Endothelial cell of umbilical vein (primary cell): ENCODE measurements at regions not wholly inside any gene's neighbourhood (a gene's known extent, or its start where the extent isn't known, plus 50 kb on each side); places are given as distances from the start of the nearest gene placed in this dataset.
"Not testable (repeated sequence)": the region's sequence is repeated elsewhere in the genome, so short reads cannot be mapped to it uniquely, and the experiment has no call there.

Experiments
- CTCF ChIP-seq, 2 donors: IDR thresholded peaks; 1 replicate in 1 of 2; 2 replicates in 1 of 2; pipeline ENCODE4 v1.5.1; 2011; ENCODE audit warnings: low read length in 2 of 2, mild to moderate bottlenecking in 2 of 2, moderate library complexity in 2 of 2, control low read depth in 1 of 2, inconsistent platforms in 1 of 2, low read depth in 1 of 2; ENCODE audit not compliant: insufficient read depth in 1 of 2; ENCODE audit errors: extremely low read depth in 1 of 2
- EZH2 ChIP-seq: IDR thresholded peaks from 2 replicates; pipeline ENCODE4 v1.6.1; 2012; ENCODE audit warnings: borderline replicate concordance, low read depth, mild to moderate bottlenecking, moderate library complexity, low read length, inconsistent platforms; ENCODE audit not compliant: severe bottlenecking
- FOS ChIP-seq: IDR thresholded peaks from 2 replicates; pipeline ENCODE4 v1.6.1; 2011; ENCODE audit warnings: mild to moderate bottlenecking, low read length, moderate library complexity, borderline replicate concordance; ENCODE audit not compliant: insufficient read depth
- GATA2 ChIP-seq: IDR thresholded peaks from 2 replicates; pipeline ENCODE4 v1.7.0; 2011; ENCODE audit warnings: low read depth, mild to moderate bottlenecking, moderate library complexity, mixed read lengths, low read length; ENCODE audit not compliant: insufficient read length, insufficient read depth
- JUN ChIP-seq: IDR thresholded peaks from 2 replicates; pipeline ENCODE4 v1.6.1; 2011; ENCODE audit warnings: borderline replicate concordance, low read depth; ENCODE audit not compliant: insufficient read length, insufficient read depth
- MAX ChIP-seq: IDR thresholded peaks from 2 replicates; pipeline ENCODE4 v1.6.1; 2011; ENCODE audit not compliant: insufficient read depth, insufficient read length
- MYC ChIP-seq: IDR thresholded peaks from one replicate; pipeline ENCODE4 v1.6.1; 2011; ENCODE audit warnings: mild to moderate bottlenecking, low read depth, low read length
- POLR2A ChIP-seq: IDR thresholded peaks from 2 replicates; pipeline ENCODE4 v1.6.1; 2012; ENCODE audit warnings: low read depth, mild to moderate bottlenecking, control low read depth, low read length
- POLR2AphosphoS5 ChIP-seq: IDR thresholded peaks from 2 replicates; pipeline ENCODE4 v1.6.1; 2012; ENCODE audit warnings: low read depth, mild to moderate bottlenecking, control low read depth, low read length, moderate library complexity; ENCODE audit not compliant: insufficient read depth

- TF ChIP-seq GATA2; MAX; CTCF (IDR thresholded peaks at IDR 0.05; ENCODE audit: extremely low read depth in 1 of 2, insufficient read depth in 1 of 2, low read depth in 1 of 2, low read length in 2 of 2); POLR2AphosphoS5; POLR2A; MYC; EZH2; FOS; JUN: not testable (repeated sequence)
These were observed 115.0 kb upstream of the NBPF11 start for GRCh38 chr1:148267066-148267465.
